Putamen (tissue), 1 donor: ENCODE measurements at regions not wholly inside any gene's neighbourhood (a gene's known extent, or its start where the extent isn't known, plus 50 kb on each side); places are given as distances from the start of the nearest gene placed in this dataset.
A peak's percentile ranks its signal among the peaks of the same experiment; 100 is the strongest.
"Not testable (repeated sequence)": the region's sequence is repeated elsewhere in the genome, so short reads cannot be mapped to it uniquely, and the experiment has no call there.

Source experiments
- DNase-seq: peaks from one replicate; pipeline ENCODE4 v3.0.0-alpha.2; 2016; ENCODE audit warnings: low spot score

GRCh38 chr4:15163284-15163645 lies 161.0 kb downstream of the CPEB2 start:
- no peak for DNase-seq

DNA sequence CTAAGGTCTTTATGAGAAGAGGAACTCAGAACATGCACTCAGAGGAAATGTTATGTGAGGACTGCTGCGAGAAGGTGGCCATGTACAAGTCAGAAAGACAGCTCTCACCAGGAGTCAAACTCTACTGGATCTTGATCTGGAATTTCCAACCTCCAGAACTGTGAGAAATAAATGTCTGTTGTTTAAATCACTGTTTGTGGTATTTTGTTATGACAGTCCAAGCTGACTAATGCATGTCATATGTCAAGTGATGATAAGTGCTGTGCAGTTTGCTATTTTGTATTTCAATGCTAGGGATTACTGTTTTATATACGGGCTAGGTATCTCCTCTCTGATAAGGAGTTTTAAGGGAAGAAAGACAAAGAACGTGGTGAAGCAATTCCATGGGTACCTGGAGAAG lies 162.3 kb downstream of the CPEB2 start:
- DNase-seq = no peak

- no peak for DNase-seq
Measured at GRCh38 chr4:15167743-15168142, 165.5 kb downstream of the CPEB2 start.

GRCh38 chr4:15168759-15169158 lies 166.5 kb downstream of the CPEB2 start:
- DNase-seq = no peak

GRCh38 chr4:15171725-15172124 lies 169.4 kb downstream of the CPEB2 start:
- no peak for DNase-seq

GRCh38 chr4:15173251-15173650 lies 171.0 kb downstream of the CPEB2 start:
- no peak for DNase-seq

DNA sequence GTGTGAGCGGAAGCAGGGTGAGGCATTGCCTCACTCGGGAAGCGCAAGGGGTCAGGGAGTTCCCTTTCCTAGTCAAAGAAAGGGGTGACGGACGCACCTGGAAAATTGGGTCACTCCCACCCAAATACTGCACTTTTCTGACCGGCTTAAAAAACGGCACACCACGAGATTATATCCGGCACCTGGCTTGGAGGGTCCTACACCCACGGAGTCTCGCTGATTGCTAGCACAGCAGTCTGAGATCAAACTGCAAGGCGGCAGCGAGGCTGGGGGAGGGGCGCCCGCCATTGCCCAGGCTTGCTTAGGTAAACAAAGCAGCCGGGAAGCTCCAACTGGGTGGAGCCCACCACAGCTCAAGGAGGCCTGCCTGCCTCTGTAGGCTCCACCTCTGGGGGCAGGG lies 171.9 kb downstream of the CPEB2 start:
- not testable (repeated sequence) for DNase-seq

- DNase-seq = not testable (repeated sequence)
Measured at GRCh38 chr4:15179842-15180241, 177.6 kb downstream of the CPEB2 start.

DNA sequence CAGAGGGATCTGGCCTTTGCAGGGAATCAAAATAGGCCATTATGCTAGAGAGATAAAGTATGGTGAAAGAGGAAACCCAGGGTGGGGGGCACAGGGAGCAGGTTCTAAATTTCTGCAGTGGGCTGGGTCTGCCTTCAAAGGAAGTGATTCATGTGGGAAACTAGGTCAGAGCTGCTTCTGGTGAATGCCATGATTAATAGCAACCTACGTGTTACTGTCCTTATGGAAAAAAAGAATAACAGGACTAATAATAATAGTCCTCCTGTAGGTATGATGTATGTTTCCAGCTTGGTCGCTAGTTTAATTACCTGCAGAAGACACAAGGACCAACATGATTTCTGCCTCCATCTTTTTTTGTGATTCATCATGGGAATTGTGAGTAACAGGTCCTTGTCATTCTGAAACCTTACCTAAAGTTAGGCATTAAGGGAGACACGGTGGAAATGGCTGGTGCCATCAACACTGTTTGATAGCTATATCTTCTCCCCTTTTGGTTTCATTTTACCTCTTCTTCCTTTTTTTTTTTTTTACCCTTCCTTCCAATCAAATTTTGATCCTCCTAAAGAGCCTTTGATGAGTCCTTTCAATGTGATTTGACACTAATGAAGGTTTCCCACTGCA lies 180.4 kb downstream of the CPEB2 start:
- no peak for DNase-seq

DNA sequence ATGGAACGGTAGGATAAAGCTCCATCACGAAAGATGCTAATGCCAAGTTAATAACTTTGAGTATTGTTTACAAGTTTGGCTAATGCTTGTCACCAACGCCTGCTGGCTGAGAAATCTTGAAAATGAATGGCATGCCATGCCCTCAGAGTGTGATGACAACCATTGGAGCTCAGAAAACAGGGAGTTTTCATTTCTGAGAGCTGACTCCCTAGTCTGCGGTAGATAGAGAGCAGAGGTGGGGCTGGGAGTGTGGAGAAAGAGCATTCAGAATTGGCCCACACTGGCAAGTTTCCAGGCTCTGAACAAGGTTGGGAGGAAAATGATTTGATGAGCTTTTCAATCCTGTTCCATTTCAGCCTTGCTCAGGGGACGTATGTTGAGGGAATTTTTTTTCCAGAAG lies 183.9 kb downstream of the CPEB2 start:
- no peak for DNase-seq

- DNase-seq = no peak
Measured at GRCh38 chr4:15186806-15187205, 184.5 kb downstream of the CPEB2 start.

- no peak for DNase-seq
Measured at GRCh38 chr4:15188605-15189539, 186.6 kb downstream of the CPEB2 start.

DNA sequence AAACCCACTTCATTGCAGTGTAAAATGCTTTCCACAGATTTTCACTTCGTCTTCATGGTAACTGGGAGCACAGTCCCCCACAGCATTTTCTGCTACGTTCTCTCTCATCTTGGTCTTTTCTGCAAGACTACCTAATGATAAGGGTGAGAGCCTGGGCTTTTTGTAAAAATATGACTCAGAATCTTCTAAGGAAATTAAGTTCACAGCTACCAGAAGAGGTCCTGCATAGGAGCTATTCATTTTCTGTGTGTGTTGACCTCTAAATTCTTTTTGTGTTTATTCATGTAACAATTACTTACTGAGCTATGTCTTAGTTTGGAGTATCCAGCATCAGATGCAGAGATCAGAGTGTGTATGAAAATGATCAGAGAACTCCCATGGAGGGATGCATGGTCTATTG lies 192.2 kb downstream of the CPEB2 start:
- no peak for DNase-seq

GRCh38 chr4:15197005-15197404 lies 194.7 kb downstream of the CPEB2 start:
- DNase-seq = no peak

DNA sequence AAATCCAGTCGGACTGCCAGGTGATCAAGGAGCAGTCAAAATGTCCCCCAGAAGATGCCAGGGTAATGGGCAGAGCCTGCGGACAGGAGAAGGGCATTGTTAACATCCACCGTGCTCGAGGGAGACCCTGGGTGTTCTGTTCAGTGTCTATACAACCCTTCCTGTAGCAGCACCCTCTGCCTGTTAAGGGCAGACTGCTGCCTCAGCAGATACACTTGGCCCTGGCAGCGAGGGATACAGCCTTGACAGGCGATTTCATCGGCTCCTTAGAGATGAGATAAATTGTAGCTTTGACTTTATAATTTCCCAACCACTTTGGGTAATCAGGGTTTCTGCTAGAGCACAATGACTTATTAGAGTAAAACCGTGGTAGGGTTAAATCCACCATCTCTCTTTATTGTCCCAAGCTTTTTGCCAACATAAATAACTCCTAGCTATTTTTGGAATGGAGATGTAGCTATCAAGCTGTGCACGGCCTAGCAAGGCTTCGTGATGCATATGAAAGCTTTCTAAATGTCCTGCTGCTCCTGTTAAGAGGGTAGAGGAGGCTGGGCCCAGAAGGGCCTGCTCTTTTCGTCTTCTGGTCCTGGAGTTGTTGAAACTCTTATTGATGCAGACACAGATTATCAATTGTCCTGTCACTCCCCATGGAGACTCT lies 195.9 kb downstream of the CPEB2 start:
- DNase-seq = peak; percentile 9

DNA sequence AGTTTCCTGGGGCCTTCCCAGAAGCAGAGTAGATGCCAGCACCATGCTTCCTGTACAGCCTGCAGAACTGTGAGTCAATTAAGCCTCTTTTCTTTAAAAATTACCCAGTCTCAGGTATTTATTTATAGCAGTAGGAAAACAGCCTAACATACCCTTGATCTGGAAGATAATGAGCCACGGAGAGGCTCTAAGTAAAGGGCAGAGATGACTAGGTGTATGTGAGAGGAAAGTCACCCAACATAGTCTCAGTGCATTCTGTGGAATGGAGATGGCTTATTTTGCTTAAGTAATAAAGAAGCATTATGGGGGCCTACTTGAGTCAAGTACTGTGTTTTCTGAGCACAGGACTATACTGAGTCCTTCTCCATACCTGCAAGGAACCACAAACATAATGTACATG lies 199.5 kb downstream of the CPEB2 start:
- DNase-seq = no peak

GRCh38 chr4:15202481-15202880 lies 200.2 kb downstream of the CPEB2 start:
- DNase-seq = no peak

GRCh38 chr4:15206526-15206925 lies 204.2 kb downstream of the CPEB2 start:
- not testable (repeated sequence) for DNase-seq

GRCh38 chr4:15213302-15213970 lies 211.2 kb downstream of the CPEB2 start:
- DNase-seq = no peak

GRCh38 chr4:15215109-15215508 lies 212.7 kb upstream of the C1QTNF7 start:
- DNase-seq = no peak

DNA sequence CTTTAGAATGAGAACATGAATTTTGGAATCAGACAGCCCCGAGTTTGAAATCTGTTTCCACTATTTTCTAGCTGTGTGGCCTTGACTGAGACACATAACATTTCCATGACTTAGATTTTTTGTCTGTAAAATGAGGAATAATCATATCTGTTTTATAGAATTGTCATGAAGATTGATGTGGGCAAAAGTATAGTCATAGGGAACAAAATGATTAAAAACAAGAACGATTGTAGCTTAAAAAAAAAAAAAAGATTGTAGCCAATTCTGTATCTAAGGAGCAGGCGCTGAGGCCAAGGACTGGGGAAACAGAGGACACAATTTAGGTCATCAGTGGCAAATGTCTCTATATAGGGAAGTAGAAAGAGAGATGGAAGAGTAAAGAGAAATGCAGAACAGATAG lies 201.6 kb upstream of the C1QTNF7 start:
- no peak for DNase-seq
